Transverse colon (tissue), 4 donors: ENCODE measurements at regions not wholly inside any gene's neighbourhood (a gene's known extent, or its start where the extent isn't known, plus 50 kb on each side); places are given as distances from the start of the nearest gene placed in this dataset.

Experiments
- DNase-seq: peaks from one replicate; pipeline ENCODE4 v3.0.0-alpha.2; 2019
- H3K27ac ChIP-seq, 4 donors: fragments of 200-600 bp; sonication (generic); 2 replicates each; pipeline ENCODE4 v1.5.1; 2016 to 2018; ENCODE audit warnings: inconsistent platforms in 4 of 4
- H3K27me3 ChIP-seq: fragments of 200-600 bp; sonication (generic); 2 replicates; pipeline ENCODE4 v1.5.1; 2017; ENCODE audit warnings: inconsistent platforms
- H3K36me3 ChIP-seq, 4 donors: fragments of 200-600 bp; sonication (generic); 2 replicates each; pipeline ENCODE4 v1.5.1; 2017 to 2019; ENCODE audit warnings: inconsistent platforms in 4 of 4
- H3K4me1 ChIP-seq, 4 donors: fragments of 200-600 bp; sonication (generic); 2 replicates each; pipeline ENCODE4 v1.5.1; 2017 to 2020; ENCODE audit warnings: inconsistent platforms in 4 of 4
- H3K4me3 ChIP-seq, 4 donors: fragments of 200-600 bp; sonication (generic); 1 replicate in 1 of 4; 2 replicates in 3 of 4; pipeline versions ENCODE4 v1.5.1 to v1.6.1; 2017 to 2019; ENCODE audit warnings: inconsistent platforms in 4 of 4
- H3K9me3 ChIP-seq, 2 donors: fragments of 200-600 bp; sonication (generic); 2 replicates each; pipeline ENCODE4 v1.5.1; 2017 to 2019; ENCODE audit warnings: inconsistent platforms in 2 of 2
- CTCF ChIP-seq, 5 experiments: fragments of 200-600 bp in 3 of 5; fragments of 450-650 bp in 2 of 5; sonication (generic) in 3 of 5; IDR thresholded peaks; 1 replicate in 2 of 5; 2 replicates in 3 of 5; pipeline ENCODE4 v1.5.1; 2016 to 2017; ENCODE audit warnings: antibody characterized with exemption in 5 of 5, inconsistent platforms in 3 of 5, mild to moderate bottlenecking in 2 of 5, moderate library complexity in 1 of 5
- EP300 ChIP-seq: sonication (generic); formaldehyde crosslinking; IDR thresholded peaks from one replicate; pipeline ENCODE4 v1.6.1; 2017; ENCODE audit warnings: antibody characterized with exemption, low read depth
- POLR2A ChIP-seq: fragments of 450-650 bp; IDR thresholded peaks from one replicate; pipeline ENCODE4 v1.6.1; 2016; ENCODE audit warnings: antibody characterized with exemption, mild to moderate bottlenecking, moderate library complexity
- POLR2AphosphoS5 ChIP-seq, 3 donors: sonication (generic); formaldehyde crosslinking; IDR thresholded peaks; one replicate each; pipeline ENCODE4 v1.6.1; 2016; ENCODE audit warnings: antibody characterized with exemption in 3 of 3
- WGBS, 2 donors: methylation state at CpG; one replicate each; pipeline ENCODE4 v1.1.5; 2018; ENCODE audit warnings: low coverage in 1 of 2; 5-methylcytosine and 5-hydroxymethylcytosine counted together
- in situ Hi-C, 4 donors: fragments of 200-750 bp; cut with MboI; loops; one replicate each; pipeline versions ENCODE4 v1.15.0 to v1.15.1; 2017; ENCODE audit warnings: low sequenced_read_pairs in 3 of 4, low pct_ligation_motif_present in 1 of 4, low pct_unique_long_range_greater_than_20kb in 1 of 4
- intact Hi-C: fragments of 100-400 bp; cut with DNase I; formaldehyde crosslinking; loops from one replicate; pipeline ENCODE4 v1.15.1; 2023; ENCODE audit warnings: low total_unique reads

- H3K27me3 ChIP-seq = no peaks in the 10 kb centered on the region
- H3K36me3 ChIP-seq = no peaks in the 10 kb centered on the region
- no peak overlapping the region for H3K4me3 ChIP-seq
- DNase-seq = no peak
- intact Hi-C loops = no loop called here
- no peaks in the 10 kb centered on the region for H3K9me3 ChIP-seq
- in situ Hi-C loops = no loop called here
- H3K27ac ChIP-seq = no peak overlapping the region
- H3K4me1 ChIP-seq = peaks cover 0 to 3% (median 0%) of the 10 kb centered on the region in 4 donors
- TF ChIP-seq CTCF (IDR thresholded peaks at IDR 0.05) (no peak), EP300 (no peak), POLR2A (no peak), POLR2AphosphoS5 (IDR thresholded peaks at IDR 0.05) (no peak)
Observed at GRCh38 chr6:71599359-71599758, 287.0 kb upstream of the RIMS1 start.

GRCh38 chr6:71602385-71603007, 283.9 kb upstream of the RIMS1 start:
- in situ Hi-C loops (no loop called here), intact Hi-C loops (no loop called here)
- TF ChIP-seq CTCF (IDR thresholded peaks at IDR 0.05) = no peak
- no peak for TF ChIP-seq POLR2AphosphoS5 (IDR thresholded peaks at IDR 0.05)
- no peak for TF ChIP-seq EP300
- no peak for TF ChIP-seq POLR2A
- Histone ChIP-seq H3K27ac (no peak overlapping the region), H3K4me3 (no peak overlapping the region), H3K36me3 (no peaks in the 10 kb centered on the region), H3K27me3 (no peaks in the 10 kb centered on the region), H3K9me3 (no peaks in the 10 kb centered on the region), H3K4me1 (peaks cover 0 to 3% (median 0%) of the 10 kb centered on the region in 4 donors)
- WGBS, 2 donors = 77 to 82% methylated on average over 2 of the region's 2 CpGs
- DNase-seq = no peak

- intact Hi-C loops = no loop called here
- no peak overlapping the region for H3K4me3 ChIP-seq
- in situ Hi-C loops = no loop called here
- H3K36me3 ChIP-seq = no peaks in the 10 kb centered on the region
- H3K27me3 ChIP-seq = no peaks in the 10 kb centered on the region
- peaks cover 0 to 3% (median 0%) of the 10 kb centered on the region in 4 donors for H3K4me1 ChIP-seq
- TF ChIP-seq CTCF (IDR thresholded peaks at IDR 0.05) = no peak
- TF ChIP-seq EP300 = no peak
- no peak for TF ChIP-seq POLR2AphosphoS5 (IDR thresholded peaks at IDR 0.05)
- no peak for TF ChIP-seq POLR2A
- no peaks in the 10 kb centered on the region for H3K9me3 ChIP-seq
- DNase-seq = no peak
- H3K27ac ChIP-seq = no peak overlapping the region
Observed at GRCh38 chr6:71603021-71603420, 283.3 kb upstream of the RIMS1 start.

GRCh38 chr6:71608646-71609045, 277.7 kb upstream of the RIMS1 start:
- Histone ChIP-seq H3K4me1 (no peaks in the 10 kb centered on the region), H3K27ac (no peak overlapping the region), H3K27me3 (no peaks in the 10 kb centered on the region), H3K4me3 (no peak overlapping the region), H3K36me3 (no peaks in the 10 kb centered on the region), H3K9me3 (no peaks in the 10 kb centered on the region)
- DNase-seq = no peak
- TF ChIP-seq POLR2AphosphoS5 (IDR thresholded peaks at IDR 0.05) = no peak
- TF ChIP-seq EP300 = no peak
- TF ChIP-seq POLR2A = no peak
- TF ChIP-seq CTCF (IDR thresholded peaks at IDR 0.05) = no peak
- intact Hi-C loops (no loop called here), in situ Hi-C loops (no loop called here)
- 97 to 100% methylated on average over 1 of the region's 1 CpG for WGBS, 2 donors
